ENCODE measurements at regions not wholly inside any gene's neighbourhood (a gene's known extent, or its start where the extent isn't known, plus 50 kb on each side); places are given as distances from the start of the nearest gene placed in this dataset.

DNA sequence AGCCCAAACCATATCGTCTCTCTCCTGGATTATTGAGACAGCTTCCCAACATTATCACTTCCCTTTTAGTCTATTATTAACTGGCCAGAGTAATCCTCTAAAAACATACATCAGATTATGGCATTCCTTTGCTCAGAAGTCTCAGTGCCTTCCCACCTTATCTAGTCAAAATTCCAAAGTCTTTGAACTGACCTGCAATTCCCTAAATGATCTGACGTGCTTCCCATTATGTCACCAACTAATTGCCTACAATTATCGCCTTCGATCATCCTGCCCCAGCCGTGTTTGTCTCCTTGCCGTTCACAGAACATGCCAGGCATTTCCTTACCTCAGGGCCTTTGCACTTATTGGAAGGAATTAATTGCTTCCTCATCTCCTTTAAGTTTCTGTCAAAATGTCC lies 332.4 kb downstream of the IRS1 start:
- Mint-ChIP-seq H3K27ac (ENCODE audit: unreplicated experiment) (no peak overlapping the region), H3K4me1 (ENCODE audit: unreplicated experiment) (no peaks in the 10 kb centered on the region), H3K9me3 (ENCODE audit: unreplicated experiment) (peaks cover 7% of the 10 kb centered on the region), H3K27me3 (ENCODE audit: unreplicated experiment) (no peaks in the 10 kb centered on the region), H3K4me3 (ENCODE audit: unreplicated experiment) (no peak overlapping the region), H3K36me3 (ENCODE audit: unreplicated experiment) (peaks cover 4% of the 10 kb centered on the region)
- TF ChIP-seq, protein P1, sequence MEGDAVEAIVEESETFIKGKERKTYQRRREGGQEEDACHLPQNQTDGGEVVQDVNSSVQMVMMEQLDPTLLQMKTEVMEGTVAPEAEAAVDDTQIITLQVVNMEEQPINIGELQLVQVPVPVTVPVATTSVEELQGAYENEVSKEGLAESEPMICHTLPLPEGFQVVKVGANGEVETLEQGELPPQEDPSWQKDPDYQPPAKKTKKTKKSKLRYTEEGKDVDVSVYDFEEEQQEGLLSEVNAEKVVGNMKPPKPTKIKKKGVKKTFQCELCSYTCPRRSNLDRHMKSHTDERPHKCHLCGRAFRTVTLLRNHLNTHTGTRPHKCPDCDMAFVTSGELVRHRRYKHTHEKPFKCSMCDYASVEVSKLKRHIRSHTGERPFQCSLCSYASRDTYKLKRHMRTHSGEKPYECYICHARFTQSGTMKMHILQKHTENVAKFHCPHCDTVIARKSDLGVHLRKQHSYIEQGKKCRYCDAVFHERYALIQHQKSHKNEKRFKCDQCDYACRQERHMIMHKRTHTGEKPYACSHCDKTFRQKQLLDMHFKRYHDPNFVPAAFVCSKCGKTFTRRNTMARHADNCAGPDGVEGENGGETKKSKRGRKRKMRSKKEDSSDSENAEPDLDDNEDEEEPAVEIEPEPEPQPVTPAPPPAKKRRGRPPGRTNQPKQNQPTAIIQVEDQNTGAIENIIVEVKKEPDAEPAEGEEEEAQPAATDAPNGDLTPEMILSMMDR (IDR thresholded peaks at IDR 0.05): no peak
- DNase-seq (ENCODE audit: extremely low spot score, unreplicated experiment): no peak

DNA sequence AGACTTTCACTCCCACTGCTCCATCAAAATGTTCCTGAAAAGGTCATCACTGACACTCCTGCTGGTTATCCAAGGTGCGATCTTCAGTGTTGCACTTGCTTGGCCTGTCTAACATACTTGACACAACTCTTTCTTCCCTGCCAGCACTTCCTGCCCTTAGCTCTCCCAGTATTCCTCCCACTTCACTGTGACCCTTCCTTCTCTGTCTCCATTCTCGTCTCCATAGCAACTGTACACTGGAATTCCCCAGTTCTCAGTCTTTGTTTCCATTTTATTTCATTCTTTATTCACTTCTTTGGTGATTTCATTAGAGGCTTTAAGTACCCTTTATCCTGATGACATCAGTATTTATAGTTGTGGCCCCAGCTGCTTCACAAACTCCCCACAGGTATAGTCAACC lies 333.0 kb downstream of the IRS1 start:
- no peaks in the 10 kb centered on the region for H3K4me1 Mint-ChIP-seq (ENCODE audit: unreplicated experiment)
- H3K27ac Mint-ChIP-seq (ENCODE audit: unreplicated experiment): no peak overlapping the region
- TF ChIP-seq, protein P1 (IDR thresholded peaks at IDR 0.05): no peak
- H3K9me3 Mint-ChIP-seq (ENCODE audit: unreplicated experiment): peaks cover 12% of the 10 kb centered on the region
- no peak for DNase-seq (ENCODE audit: extremely low spot score, unreplicated experiment)
- peaks cover 4% of the 10 kb centered on the region for H3K36me3 Mint-ChIP-seq (ENCODE audit: unreplicated experiment)
- H3K4me3 Mint-ChIP-seq (ENCODE audit: unreplicated experiment): no peak overlapping the region
- no peaks in the 10 kb centered on the region for H3K27me3 Mint-ChIP-seq (ENCODE audit: unreplicated experiment)

DNA sequence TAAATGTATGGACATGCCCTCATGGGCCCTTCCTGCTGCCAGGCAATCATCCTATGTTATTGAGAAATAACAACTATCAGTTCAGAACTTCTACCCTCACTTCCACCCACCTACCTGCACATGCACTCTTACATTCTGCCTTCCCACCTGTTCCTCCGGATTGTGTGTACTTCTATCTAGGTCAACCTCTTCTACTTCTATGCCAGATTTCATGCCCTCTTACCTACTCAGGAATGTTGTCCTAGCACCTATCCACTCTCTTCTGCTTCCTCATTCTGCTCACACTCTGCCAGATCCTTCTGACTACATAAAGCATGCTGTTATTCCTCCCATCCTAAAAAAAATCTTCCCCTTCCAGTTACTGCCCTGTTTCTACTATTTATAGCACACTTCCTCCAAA lies 333.5 kb downstream of the IRS1 start:
- Mint-ChIP-seq H3K27ac (ENCODE audit: unreplicated experiment) (no peak overlapping the region), H3K4me3 (ENCODE audit: unreplicated experiment) (no peak overlapping the region), H3K4me1 (ENCODE audit: unreplicated experiment) (no peaks in the 10 kb centered on the region), H3K9me3 (ENCODE audit: unreplicated experiment) (peaks cover 12% of the 10 kb centered on the region), H3K36me3 (ENCODE audit: unreplicated experiment) (peaks cover 4% of the 10 kb centered on the region), H3K27me3 (ENCODE audit: unreplicated experiment) (no peaks in the 10 kb centered on the region)
- no peak for DNase-seq (ENCODE audit: extremely low spot score, unreplicated experiment)
- TF ChIP-seq, protein P1 (IDR thresholded peaks at IDR 0.05): no peak

GRCh38 chr2:226464380-226464779 lies 335.2 kb downstream of the IRS1 start:
- Mint-ChIP-seq H3K36me3 (ENCODE audit: unreplicated experiment) (peaks cover 4% of the 10 kb centered on the region), H3K4me3 (ENCODE audit: unreplicated experiment) (no peak overlapping the region), H3K27ac (ENCODE audit: unreplicated experiment) (no peak overlapping the region), H3K4me1 (ENCODE audit: unreplicated experiment) (no peaks in the 10 kb centered on the region), H3K27me3 (ENCODE audit: unreplicated experiment) (no peaks in the 10 kb centered on the region), H3K9me3 (ENCODE audit: unreplicated experiment) (peaks cover 12% of the 10 kb centered on the region)
- DNase-seq (ENCODE audit: extremely low spot score, unreplicated experiment): no peak
- TF ChIP-seq, protein P1 (IDR thresholded peaks at IDR 0.05): no peak

- TF ChIP-seq, protein P1 (IDR thresholded peaks at IDR 0.05): no peak
- no peak overlapping the region for H3K4me3 Mint-ChIP-seq (ENCODE audit: unreplicated experiment)
- H3K4me1 Mint-ChIP-seq (ENCODE audit: unreplicated experiment): no peaks in the 10 kb centered on the region
- H3K9me3 Mint-ChIP-seq (ENCODE audit: unreplicated experiment): peaks cover 12% of the 10 kb centered on the region
- DNase-seq (ENCODE audit: extremely low spot score, unreplicated experiment): no peak
- H3K36me3 Mint-ChIP-seq (ENCODE audit: unreplicated experiment): peaks cover 4% of the 10 kb centered on the region
- H3K27me3 Mint-ChIP-seq (ENCODE audit: unreplicated experiment): no peaks in the 10 kb centered on the region
- no peak overlapping the region for H3K27ac Mint-ChIP-seq (ENCODE audit: unreplicated experiment)
These were observed 336.5 kb downstream of the IRS1 start for GRCh38 chr2:226463154-226463553.

Measured in osteocyte (in vitro differentiated cells).